Stimulated activated CD4-positive, alpha-beta T cell treated with anti-CD3 and anti-CD28 coated beads, TNF-alpha, amount 100 ng/mL, for 4 hours (primary cell): ENCODE measurements at regions not wholly inside any gene's neighbourhood (a gene's known extent, or its start where the extent isn't known, plus 50 kb on each side); places are given as distances from the start of the nearest gene placed in this dataset.
"Not testable (repeated sequence)": the region's sequence is repeated elsewhere in the genome, so short reads cannot be mapped to it uniquely, and the experiment has no call there.

ENCODE experiments used
- DNase-seq, 3 experiments: peaks; one replicate each; pipeline ENCODE4 v3.0.0-alpha.2; 2020; ENCODE audit warnings: low read depth in 3 of 3

DNA sequence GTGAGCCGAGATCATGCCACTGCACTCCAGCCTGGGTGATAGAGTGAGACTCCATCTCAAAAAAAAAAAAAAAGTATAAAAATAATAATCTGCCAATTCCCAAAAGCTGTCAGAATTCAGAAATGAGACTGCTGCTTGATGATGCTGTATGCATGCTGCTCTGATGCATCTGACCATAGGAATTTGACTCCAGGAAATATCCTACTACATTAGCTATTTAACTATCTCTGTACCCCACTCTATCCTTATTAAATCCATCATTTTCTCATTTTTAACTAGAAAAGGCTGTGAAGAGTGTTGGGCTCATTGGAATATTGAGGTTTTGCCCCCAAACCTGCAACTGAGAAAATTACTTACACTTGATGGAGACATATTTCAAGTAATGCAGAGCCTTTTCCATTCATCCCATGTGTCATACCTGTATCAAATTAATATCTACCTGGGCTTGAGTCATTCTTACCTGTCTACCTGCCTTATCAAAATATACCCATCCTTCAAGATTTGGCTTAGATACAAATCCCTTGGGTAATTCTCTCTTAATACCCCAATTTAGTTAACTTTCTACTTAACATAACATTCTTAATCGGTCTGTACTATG lies 135.2 kb upstream of the PREP start:
- no peak for DNase-seq

DNA sequence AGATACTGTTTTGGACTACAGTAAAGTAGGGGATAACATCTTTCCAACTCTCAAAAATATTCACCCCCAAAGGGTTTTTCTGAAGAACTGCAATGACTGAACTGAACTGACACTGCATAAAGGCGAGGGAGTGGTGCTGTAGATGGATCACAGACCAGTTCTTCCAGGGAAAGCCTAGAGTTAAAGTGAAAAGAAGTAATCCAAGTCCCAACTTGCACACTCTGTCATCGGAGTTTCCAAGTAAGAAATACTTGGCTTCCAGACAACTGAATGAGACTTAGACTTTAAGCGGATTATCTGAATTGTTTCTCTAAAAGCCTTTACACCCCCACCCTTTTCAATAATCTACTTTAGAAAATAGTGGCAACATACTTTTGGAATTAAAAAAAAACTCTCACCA lies 134.1 kb upstream of the PREP start:
- DNase-seq = no peak

DNA sequence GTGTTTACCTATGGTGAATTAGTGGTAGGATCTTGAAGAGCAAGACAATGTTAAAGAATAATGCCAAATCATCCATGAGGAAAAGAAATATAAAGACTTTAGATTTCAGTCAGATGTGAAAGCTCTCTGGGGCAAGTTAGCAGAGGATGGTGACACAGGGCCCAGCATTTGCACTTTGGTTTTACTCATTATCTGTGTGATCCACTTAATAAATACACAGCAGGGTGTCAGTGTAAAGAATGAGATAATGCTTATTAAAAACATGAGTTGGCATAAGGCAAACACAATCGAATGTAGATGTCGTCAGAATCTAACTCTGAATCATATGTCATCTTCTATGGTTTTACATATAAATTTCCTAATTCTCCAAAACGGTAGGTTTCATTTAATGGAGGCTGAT lies 130.4 kb upstream of the PREP start:
- DNase-seq = no peak

DNA sequence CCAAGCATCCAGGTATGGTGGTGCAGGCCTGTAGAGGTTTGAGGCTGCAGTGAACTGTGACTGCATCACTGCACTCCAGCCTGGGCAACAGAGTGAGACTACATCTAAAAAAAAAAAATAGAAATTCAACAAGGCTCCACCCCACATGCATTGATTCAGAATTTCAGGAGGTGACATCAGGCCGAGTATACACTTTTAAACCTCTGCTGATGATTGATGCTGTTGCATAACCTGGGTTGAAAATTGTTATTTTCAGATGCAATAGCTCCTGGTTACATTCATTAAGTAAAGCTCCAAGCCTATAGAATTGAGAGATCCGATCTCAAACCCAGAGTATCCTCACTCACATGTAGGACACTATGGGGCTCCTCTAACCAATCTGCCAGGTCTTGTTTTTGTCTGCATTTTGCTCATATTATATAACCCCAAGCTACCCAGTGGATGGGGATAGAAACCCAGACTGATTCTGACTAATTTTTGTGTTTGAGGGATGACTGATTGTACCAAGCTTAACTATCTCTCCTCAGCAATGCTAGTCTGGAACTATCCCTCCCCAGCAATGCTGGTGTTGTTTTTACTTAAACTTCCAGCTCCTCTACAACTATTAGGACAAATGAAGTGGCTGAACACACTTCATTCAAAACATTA lies 123.5 kb upstream of the PREP start:
- DNase-seq = no peak

DNA sequence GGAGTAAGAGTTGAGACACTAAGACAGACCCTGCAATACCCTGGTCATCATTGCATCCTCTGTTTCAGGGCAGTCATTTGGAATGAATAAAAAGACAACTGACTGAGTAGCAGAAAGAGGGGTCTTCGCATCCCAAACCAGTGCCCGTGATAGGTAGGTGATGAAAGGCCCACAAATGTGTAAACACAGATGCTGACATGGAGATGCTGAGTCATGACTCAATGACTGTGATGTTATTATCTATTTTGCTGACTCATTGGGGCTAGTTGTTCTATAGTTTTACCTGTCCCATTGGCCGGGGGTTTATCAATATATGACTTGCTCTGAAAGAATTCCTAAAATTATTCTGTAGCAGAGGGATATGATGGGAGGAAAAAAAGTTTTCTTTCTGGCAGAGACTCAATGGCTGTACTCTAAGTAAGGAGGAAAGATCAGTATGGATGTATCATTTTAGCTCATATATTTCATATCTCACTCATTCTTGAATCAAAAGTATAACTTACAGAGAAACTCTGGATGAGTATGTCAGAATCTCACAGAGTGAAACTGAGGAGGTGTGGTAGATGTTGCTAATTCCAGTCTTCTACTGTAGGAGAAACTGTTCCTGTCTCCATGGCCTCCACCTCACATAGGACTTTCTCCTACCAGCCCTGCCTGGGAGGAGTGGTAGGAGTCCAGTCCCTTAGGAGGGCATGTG lies 119.9 kb upstream of the PREP start:
- no peak for DNase-seq

DNA sequence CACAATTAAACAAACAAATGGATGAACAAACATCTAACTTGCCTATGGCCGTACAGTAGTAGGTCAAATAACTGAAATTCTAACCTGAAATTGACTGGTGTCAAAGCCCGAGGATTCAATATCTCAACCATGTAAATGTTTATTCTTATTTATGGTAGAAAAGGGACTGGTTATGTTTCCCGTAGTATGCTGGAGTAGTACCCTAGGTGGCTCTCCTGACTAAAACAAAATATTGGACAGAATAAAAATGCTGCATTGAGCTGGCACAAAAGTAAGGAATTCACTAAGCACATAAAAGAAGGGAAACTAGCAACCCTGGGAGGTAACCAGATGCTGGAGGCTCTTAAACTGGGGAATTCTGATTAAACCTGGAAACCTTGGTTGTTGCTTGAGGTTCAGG lies 117.1 kb upstream of the PREP start:
- no peak for DNase-seq

DNA sequence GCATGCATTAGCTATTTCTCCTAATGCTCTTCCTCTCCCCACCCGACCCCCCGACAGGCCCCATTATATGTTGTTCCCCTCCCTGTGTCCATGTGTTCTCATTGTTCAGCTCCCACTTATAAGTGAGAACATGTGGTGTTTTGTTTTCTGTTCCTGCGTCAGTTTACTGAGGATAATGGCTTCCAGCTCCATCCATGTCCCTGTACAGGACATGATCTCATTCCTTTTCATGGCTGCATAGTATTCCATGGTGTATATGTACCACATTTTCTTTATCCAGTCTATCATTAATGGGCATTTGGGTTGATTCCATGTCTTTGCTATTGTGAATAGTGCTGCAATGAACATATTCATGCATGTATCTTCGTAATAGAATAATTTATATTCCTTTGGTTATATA lies 116.1 kb upstream of the PREP start:
- DNase-seq = not testable (repeated sequence)

DNA sequence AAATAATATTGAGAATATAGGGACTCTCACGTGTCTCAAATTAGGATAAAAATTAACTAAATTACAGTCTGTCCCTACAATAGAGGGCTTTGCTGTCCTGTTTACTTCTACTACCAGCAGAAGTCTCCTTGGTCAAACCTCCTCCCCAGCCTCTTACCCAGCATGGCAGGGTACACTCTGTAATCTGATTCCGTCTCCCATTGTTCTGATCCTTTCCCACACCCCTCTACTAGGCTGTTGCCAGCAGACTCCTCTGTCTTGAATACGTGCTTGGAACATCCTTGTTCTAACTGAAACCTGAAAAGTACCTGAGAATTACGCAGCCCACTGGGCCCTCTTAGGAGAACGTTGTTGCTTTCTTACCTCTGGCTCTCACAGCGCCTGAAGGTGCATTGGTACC lies 112.2 kb upstream of the PREP start:
- no peak for DNase-seq

DNA sequence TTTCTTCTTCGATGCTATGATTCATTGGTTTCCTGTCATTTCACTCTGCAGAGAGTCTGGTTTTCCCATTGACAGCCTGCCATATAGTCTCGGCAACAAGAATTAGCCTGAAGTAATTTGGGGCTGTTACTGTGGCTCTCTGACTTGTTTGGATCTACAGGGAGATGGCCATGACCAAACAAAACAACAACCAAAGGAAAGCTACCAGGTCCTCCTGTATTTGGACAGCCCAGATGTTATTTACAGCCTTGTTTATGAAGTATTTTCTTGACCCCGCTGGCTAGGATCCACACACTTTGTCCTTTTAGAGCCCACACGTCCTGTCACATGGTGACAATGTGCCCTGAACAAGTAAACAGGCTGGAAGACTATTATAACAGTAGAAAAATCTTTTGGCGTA lies 111.4 kb upstream of the PREP start:
- DNase-seq = no peak

DNA sequence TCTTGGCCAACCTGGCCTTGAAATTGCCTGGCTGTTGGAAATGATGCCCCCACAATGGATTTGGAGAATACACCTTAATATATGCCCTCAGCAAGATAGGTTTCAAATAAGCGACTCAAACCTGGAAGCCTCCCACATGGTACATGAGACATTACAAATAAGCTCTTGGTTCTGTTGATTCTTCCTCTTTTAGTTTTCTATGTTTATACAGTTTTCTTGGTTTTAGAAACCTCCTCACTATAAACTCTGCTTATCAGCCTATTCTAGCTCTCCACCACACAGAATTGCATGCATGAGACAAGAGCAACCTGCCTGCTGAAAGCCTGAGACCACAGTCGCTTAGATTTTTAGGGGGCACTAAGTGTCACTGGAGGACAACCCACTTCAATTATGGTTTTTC lies 108.8 kb upstream of the PREP start:
- DNase-seq = no peak

DNA sequence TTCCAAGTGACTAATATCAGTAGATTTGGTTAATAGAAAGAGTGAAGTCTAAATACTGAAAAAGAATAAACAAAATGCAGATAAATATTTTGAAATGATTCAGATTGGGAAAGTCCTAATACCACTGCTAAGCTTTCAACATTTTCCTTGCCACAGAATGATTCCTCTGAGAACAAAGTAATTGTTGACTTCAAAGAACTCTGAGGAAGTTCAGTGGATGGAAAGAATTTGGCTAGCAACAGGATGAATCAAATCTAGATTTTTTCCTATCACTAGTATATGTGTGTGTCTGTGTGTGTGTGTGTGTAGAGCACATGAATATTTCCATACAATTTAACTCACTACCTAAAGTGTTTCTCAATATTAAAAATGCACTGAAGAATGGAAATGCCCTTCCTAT lies 107.9 kb upstream of the PREP start:
- no peak for DNase-seq

DNA sequence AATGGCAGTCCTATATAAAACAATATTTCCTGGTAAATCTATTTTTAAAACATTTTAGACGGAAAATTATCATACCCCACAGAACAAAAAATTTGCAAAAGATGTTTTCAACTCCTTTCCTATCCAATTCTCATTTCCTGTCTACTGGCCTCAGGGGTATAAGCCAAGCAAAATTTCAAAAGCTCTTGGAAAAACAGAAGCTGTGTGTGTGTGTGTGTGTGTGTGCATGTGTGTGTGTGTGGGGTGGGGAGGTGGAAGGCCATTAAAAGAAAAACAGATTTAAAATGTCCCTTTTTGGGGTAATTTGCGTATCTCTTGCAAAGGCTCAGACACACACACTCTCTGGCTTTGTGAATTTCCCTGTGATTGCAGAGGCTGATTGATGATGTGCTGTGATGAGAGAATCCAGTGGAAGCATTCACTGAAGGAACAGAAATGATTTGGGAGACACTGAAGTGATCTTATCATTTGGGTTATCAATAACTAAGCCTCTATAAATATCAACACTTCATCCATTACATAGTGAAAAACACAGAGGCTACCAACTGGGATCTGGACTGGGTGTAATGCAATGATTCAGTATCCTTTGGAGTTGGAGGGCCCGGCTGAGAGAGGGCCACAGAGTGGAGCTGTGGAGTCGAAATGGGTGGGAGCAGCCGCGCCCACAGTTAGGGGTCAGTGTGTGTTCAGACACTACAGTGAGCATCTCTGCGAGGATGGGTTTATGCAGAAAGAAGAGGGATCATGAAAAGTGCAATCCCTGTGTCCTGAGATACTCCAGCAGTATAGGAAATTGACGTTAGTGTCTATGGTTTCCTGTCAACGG lies 106.8 kb upstream of the PREP start:
- DNase-seq = no peak

DNA sequence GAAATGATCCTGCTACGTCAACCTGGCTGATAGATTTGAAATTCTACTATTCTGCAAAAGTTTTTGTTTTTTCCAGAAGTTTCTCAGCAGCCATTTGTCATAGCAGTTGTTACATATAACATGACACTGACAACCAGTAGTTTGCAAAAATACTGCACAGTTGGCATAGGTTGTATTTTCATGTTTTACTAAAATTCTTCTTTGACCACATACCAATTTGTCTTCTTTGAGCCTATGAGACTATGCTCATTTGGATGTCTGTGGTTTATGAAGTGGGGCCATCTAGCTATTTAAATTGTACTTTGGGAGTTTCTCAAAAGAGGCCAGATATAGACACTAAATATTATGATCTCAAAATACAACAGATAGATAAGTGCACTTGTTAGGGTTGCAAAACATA lies 104.9 kb upstream of the PREP start:
- no peak for DNase-seq

DNA sequence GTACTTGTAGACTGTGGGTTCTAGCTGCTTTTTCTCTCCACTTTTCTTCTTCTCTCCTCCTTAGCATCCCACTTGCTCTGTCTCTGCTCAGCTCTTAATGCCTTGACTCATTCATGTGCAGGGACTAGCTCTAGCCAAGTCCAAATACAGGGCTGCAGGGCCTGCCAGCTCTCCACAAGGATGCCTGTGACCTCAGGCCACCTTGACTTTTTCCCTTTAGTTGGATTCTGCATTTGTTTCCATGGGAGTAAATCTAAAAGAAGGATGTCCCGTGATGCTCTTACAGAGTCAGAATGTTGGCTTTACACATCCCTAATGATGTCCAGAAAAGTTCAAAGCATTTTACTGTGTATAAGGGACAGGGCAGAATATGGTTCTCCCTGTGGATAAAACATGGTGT lies 101.8 kb upstream of the PREP start:
- DNase-seq = no peak

DNA sequence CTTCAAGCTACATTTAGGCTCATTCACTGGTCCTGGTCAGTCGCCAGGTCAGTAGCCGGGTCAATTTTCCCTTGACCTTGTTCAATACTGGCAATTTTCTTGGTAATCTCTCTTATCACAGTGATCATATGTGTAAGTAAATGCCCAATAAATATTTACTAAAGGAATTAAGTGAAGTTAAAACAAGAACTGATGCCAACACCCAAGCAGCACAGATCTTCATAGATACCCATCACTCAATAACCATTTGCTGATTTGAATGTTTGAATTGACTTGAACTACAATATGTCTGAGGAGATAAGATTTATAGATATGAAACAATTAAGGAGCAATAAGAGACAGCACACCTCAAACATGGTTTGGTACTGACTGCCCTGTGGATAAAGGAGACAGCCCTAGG lies 100.8 kb upstream of the PREP start:
- DNase-seq = no peak

DNA sequence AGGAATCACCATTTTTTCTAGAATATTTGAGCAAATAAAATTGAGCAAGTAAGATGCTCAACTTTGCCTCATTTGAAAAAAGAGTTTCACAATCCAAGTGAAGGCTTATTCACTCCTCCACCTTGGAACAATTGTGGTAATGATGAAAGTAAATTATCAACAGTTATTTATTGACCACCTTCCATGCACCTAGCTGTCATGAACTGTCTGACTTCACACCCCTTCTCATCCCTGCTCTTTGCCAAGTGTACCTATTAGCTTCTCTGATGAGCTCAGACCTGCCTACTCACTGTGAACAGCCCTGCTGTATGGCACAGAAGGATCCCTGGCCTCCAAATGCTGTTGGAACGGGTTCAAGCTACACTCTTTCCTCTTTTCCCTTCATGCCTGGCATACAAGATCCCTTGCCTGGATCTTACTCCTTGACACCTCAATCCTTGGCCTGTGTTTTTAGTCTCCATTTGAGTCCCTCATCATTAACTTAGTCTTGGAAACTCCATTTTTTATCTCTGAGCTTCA lies 99.0 kb upstream of the PREP start:
- DNase-seq = no peak

DNA sequence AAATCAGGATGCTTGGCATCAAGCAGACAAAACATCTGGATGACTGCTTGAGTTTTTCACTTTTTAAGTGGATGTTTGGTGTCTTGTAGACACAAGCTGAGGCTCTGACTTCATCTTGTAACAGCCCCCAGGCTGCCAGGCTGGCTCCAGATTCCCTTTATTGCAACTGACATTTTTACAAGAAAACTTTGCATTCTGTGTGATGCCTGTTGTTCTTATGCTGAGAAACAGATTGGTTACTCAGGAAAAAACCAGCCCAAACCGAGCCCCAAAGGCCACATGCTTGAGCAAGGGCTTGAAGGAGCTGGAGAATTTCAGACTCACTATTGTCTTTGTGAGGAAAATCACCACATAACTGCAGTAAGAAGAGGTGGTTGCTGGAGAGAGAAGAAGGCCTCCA lies 98.4 kb upstream of the PREP start:
- no peak for DNase-seq

DNA sequence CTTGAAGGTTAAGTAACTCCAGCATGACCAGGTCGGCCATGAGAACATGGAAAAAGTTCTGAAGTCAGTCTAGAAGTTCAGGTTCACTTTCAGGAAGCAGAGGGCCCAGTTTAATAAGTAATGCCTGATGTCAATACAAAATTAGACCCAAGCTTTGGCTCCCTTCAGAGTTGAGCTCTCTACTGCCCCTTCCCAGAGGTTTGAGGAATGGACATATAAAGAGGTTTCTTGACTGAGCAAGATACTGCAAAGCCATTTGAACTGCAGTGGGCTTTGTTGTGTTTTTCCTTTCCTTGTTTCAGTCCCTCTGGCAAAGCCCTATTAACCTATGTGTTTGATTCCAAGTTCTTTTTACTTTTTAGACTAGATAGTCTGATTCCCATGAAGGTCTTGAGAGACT lies 97.8 kb upstream of the PREP start:
- no peak for DNase-seq

DNA sequence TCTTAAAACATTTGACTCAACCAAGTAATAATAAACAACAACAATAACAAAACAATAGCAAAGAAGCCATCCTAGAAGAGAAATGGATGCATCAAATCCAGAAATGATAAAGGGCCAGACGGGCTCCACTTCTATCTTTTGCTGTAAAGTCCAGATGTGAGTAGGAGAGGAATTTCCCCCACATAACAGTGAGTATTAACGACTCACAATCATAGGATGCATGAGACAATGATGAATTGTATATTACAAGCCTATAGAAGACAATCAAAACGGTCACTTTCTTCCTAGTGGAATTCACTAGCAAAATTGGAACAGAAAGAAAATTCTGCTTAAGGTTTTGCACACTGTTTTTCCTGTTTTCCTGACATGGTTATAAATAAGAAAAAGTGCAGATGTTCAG lies 97.0 kb upstream of the PREP start:
- no peak for DNase-seq

DNA sequence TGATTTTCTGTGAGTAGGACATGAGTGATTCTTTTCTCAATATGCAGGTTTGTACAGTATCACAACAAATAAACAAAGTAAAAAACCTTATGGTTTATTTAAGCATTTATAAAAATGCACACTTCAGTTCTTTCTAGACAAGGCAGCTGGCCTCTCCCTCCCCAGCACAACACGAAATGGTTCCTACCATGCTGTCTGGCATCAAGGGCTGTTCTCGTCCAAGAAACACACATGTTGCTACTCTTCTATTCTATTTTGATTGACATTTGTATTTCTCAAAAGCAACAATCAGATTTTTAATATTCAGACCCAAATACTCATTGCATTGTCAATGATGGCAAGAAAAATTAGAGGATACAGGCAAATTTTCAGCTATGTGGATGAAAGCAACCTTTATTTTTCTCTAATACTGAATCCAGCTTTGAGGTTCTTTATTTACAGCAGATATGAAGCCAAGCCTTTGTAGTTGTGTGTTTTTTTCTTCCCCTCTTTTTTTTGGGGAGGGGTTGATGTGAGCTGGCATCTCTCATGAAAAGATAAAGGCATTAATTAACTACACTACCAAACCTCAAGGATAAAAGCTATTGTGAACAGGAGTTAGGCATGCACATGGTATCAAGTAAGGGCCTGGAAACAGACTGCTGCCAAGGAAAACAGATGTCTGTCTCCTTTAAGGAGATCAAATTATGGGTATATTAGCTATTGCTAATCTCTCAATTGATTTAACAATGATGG lies 96.4 kb upstream of the PREP start:
- DNase-seq = no peak

DNA sequence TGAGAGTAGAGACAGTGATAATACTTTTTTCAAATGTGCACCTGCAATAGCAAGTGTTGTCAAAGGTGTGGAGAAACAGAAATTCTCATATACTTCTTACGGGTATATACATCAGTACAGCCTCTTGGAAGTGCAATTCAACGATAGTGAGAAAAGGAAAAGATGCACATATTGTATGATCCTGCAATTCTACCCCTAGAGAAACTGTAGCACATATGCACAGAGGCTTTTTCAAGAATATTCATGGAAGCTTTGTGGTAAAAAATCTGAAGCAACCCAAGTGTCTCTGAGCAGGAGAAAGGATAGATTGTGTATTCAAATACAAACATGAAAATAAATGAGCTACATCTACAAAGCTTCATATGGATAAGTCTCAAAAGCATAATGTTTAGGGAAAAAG lies 94.7 kb upstream of the PREP start:
- no peak for DNase-seq

DNA sequence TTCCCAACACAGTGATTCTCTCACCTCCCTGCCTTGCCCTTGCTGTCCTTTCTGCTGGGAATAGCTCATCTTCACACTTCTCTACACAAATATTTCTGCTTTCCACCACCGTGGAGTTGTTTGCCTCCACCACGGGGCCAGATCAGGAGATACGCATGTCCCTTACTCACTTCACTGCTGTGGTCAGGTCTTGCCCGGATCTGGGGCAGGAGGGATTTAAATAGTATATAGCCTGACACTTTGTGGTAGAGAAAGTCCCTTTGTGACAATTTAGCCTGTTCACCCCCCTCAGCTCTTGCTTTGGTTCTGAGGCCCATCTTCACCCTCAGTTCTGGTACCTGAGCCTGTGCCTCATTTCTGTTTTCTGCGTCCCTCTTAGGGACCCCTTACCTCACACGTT lies 92.6 kb upstream of the PREP start:
- DNase-seq = no peak
